Thoracic aorta (tissue), 2 donors: ENCODE measurements at regions not wholly inside any gene's neighbourhood (a gene's known extent, or its start where the extent isn't known, plus 50 kb on each side); places are given as distances from the start of the nearest gene placed in this dataset.

ENCODE experiments used
- ATAC-seq: fragments of 150-250 bp; one replicate; pipeline ENCODE4 v1.8.0; 2017; ENCODE audit warnings: low read depth; ENCODE audit not compliant: insufficient number of reproducible peaks, low FRiP score
- DNase-seq: peaks from one replicate; pipeline ENCODE4 v3.0.0-alpha.2; 2020; ENCODE audit warnings: low spot score
- H3K27ac ChIP-seq, 2 donors: fragments of 200-600 bp; sonication (generic); 1 replicate in 1 of 2; 2 replicates in 1 of 2; pipeline ENCODE4 v1.5.1; 2016; ENCODE audit warnings: mild to moderate bottlenecking in 2 of 2, moderate library complexity in 2 of 2
- H3K27me3 ChIP-seq: fragments of 200-600 bp; sonication (generic); replicated peaks from 2 replicates; pipeline ENCODE4 v1.6.0; 2016; ENCODE audit warnings: mild to moderate bottlenecking; ENCODE audit not compliant: insufficient read depth
- H3K36me3 ChIP-seq: fragments of 200-600 bp; sonication (generic); one replicate; pipeline ENCODE4 v1.5.1; 2016
- H3K4me1 ChIP-seq, 2 donors: fragments of 200-600 bp; sonication (generic); 1 replicate in 1 of 2; 2 replicates in 1 of 2; pipeline versions ENCODE4 v1.5.1 to v1.6.0; 2016; ENCODE audit warnings: low read depth in 2 of 2, mild to moderate bottlenecking in 1 of 2; ENCODE audit not compliant: control insufficient read depth in 1 of 2
- H3K4me3 ChIP-seq: fragments of 200-600 bp; sonication (generic); 2 replicates; pipeline ENCODE4 v1.5.1; 2016; ENCODE audit warnings: mild to moderate bottlenecking
- H3K9me3 ChIP-seq: fragments of 200-600 bp; sonication (generic); 2 replicates; pipeline ENCODE4 v1.5.1; 2016
- TF ChIP-seq, protein P1 (sequence below): fragments of 200-600 bp; sonication (generic); IDR thresholded peaks from one replicate; pipeline ENCODE4 v1.5.1; 2019; ENCODE audit warnings: antibody characterized with exemption

DNA sequence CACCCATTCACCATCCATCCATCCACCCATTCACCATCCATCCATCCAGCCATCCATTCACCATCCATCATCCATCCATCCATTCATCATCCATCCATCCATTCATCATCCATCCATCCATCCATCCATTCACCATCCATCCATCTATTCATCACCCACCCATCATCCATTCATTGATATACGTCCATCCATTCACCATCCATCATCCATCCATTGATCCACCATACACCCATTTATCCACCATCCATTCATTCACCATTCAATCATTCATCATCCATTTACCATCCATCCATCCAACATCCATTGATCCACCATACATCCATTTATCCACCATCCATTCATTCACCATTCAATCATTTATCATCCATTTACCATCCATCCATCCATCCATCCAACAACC lies 111.7 kb downstream of the ABCC12 start:
- DNase-seq (no peak), ATAC-seq (no peak)
- H3K4me1 ChIP-seq = no peaks in the 10 kb centered on the region
- H3K4me3 ChIP-seq = no peak overlapping the region
- no peaks in the 10 kb centered on the region for H3K36me3 ChIP-seq
- H3K9me3 ChIP-seq = no peaks in the 10 kb centered on the region
- H3K27me3 ChIP-seq = no peaks in the 10 kb centered on the region
- TF ChIP-seq, protein P1, sequence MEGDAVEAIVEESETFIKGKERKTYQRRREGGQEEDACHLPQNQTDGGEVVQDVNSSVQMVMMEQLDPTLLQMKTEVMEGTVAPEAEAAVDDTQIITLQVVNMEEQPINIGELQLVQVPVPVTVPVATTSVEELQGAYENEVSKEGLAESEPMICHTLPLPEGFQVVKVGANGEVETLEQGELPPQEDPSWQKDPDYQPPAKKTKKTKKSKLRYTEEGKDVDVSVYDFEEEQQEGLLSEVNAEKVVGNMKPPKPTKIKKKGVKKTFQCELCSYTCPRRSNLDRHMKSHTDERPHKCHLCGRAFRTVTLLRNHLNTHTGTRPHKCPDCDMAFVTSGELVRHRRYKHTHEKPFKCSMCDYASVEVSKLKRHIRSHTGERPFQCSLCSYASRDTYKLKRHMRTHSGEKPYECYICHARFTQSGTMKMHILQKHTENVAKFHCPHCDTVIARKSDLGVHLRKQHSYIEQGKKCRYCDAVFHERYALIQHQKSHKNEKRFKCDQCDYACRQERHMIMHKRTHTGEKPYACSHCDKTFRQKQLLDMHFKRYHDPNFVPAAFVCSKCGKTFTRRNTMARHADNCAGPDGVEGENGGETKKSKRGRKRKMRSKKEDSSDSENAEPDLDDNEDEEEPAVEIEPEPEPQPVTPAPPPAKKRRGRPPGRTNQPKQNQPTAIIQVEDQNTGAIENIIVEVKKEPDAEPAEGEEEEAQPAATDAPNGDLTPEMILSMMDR = no peak
- no peak overlapping the region for H3K27ac ChIP-seq

DNA sequence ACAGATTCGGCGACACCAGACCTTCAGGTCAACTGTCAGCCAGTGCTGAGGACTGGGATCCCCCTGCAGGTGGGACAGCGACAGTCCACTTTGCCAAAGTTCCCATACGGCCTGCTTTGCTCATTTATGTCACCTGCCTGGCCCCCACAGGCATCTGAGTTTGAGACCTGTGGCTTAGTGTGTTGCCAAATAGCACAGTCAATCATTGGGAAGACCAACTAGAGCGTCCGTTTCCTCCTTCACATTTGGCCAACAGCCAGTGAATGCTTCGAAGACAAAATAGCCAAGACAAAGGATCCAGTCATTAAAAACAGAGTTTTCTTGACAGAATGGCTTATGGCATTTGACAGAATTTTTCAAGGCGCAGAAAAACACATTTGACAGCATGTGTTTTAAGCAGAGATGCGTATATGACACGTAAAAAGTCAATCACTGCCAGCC lies 113.8 kb downstream of the ABCC12 start:
- TF ChIP-seq, protein P1 = no peak
- Histone ChIP-seq H3K36me3 (no peaks in the 10 kb centered on the region), H3K4me3 (no peak overlapping the region), H3K27me3 (no peaks in the 10 kb centered on the region), H3K4me1 (no peaks in the 10 kb centered on the region), H3K27ac (no peak overlapping the region), H3K9me3 (no peaks in the 10 kb centered on the region)
- no peak for ATAC-seq
- DNase-seq = no peak

DNA sequence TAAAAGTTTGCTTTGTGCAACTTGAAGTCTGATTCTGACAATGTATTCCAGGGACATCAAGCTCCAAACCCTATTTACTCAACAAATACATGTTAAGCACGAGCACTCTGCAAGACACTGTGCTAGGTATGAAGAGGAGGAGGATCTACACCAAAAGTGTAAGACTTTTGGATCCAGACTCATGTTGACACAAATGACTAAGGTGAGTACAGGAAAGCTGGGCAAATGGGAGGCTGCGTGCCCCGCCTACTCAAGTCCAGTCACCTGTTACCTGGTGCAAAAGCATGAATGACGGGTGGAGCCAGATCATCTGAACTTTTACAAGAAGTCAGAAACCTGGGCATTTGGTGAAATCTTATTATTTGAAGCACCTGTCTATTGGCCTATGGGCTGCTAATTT lies 120.7 kb downstream of the ABCC12 start:
- Histone ChIP-seq H3K27ac (no peak overlapping the region), H3K4me1 (no peaks in the 10 kb centered on the region), H3K27me3 (no peaks in the 10 kb centered on the region), H3K36me3 (no peaks in the 10 kb centered on the region), H3K4me3 (no peak overlapping the region), H3K9me3 (no peaks in the 10 kb centered on the region)
- TF ChIP-seq, protein P1 = no peak
- DNase-seq (no peak), ATAC-seq (no peak)

DNA sequence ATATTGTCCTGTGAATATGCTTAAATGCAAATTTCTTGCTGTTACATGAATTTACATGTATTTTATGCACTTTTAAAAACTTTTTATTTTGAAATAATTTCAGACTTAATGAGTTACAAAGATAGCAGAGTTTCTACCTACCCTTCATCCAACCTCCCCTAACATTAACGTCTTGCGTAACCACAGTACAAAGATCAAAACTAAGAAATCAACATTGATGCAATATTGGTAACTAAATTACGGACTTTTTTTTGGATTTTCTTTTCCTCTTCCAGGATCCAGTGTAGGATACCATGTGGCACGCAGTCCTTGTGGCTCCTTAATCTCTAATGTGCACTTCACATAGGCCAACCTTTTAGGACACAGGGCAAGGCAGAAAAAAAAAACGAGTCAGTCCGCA lies 124.9 kb downstream of the ABCC12 start:
- Histone ChIP-seq H3K4me3 (no peak overlapping the region), H3K4me1 (no peaks in the 10 kb centered on the region), H3K27me3 (no peaks in the 10 kb centered on the region), H3K36me3 (no peaks in the 10 kb centered on the region), H3K27ac (no peak overlapping the region), H3K9me3 (no peaks in the 10 kb centered on the region)
- no peak for DNase-seq
- ATAC-seq = no peak
- TF ChIP-seq, protein P1 = no peak

DNA sequence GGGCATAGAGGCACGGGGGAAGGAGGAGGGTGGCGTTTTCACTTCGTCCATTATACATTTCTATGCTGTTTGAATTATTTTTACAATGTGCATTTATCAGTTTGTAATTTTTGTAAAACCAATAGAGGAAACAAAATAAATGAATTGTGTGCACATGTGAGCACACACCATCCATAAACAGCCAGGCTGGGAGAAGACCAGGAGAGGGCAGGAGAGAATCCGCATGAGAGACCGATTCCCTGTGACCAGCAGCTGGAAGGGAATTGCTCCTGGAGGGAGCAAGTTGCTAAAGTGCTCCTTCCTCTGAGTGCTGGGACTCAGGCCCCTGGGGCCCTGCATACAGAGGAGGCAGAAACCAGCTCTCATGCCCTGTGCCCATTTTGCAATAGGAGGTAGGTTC lies 126.0 kb downstream of the ABCC12 start:
- Histone ChIP-seq H3K27me3 (no peaks in the 10 kb centered on the region), H3K9me3 (no peaks in the 10 kb centered on the region), H3K4me3 (no peak overlapping the region), H3K4me1 (no peaks in the 10 kb centered on the region), H3K27ac (no peak overlapping the region), H3K36me3 (no peaks in the 10 kb centered on the region)
- DNase-seq = no peak
- no peak for ATAC-seq
- TF ChIP-seq, protein P1 = no peak
